GM12872 (cell line): ENCODE measurements at regions not wholly inside any gene's neighbourhood (a gene's known extent, or its start where the extent isn't known, plus 50 kb on each side); places are given as distances from the start of the nearest gene placed in this dataset.

Experiments
- CTCF ChIP-seq: IDR thresholded peaks from 3 replicates; pipeline ENCODE4 v1.5.1; 2011; ENCODE audit warnings: low read depth, mild to moderate bottlenecking, low read length, moderate library complexity; ENCODE audit not compliant: insufficient read depth

GRCh38 chr11:43576320-43576802 is 104.2 kb upstream of the HSD17B12 start:
- no peak for TF ChIP-seq CTCF

- peak; percentile 15; the same call in 1 of the 3 replicates for TF ChIP-seq CTCF
These were observed 103.6 kb upstream of the HSD17B12 start for GRCh38 chr11:43576803-43577521.

- no peak for TF ChIP-seq CTCF
These were observed 102.8 kb upstream of the HSD17B12 start for GRCh38 chr11:43577566-43578264.

GRCh38 chr11:43578346-43579170 is 102.0 kb upstream of the HSD17B12 start:
- TF ChIP-seq CTCF = no peak

GRCh38 chr11:43579171-43579918 is 101.2 kb upstream of the HSD17B12 start:
- TF ChIP-seq CTCF = peak; percentile 48

GRCh38 chr11:43579919-43580276 is 100.6 kb upstream of the HSD17B12 start:
- no peak for TF ChIP-seq CTCF
